ENCODE measurements at regions not wholly inside any gene's neighbourhood (a gene's known extent, or its start where the extent isn't known, plus 50 kb on each side); places are given as distances from the start of the nearest gene placed in this dataset.

DNA sequence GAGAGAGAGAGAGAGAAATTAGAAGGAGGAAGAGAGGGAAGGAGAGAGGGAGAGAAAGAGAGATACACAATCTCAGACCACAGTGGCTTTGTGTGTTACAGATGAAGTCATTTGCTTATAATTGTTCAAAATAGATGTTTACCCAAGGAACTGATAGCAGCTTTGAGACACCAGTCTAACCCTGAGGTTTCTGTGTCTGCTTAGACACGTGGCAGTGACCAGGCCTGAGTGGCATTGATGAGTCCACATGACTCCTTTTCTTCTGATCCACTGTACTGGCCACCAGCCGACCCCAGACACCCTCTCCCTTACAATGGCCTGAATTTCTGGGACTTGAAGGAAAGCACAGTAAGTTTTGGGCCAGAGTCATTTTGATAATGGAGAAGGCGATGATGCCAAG lies 104.9 kb downstream of the DUSP10 start:
- ChIA-PET CTCF (interaction anchor here (0.6 kb wide), 1 partner anchor 646 kb away, joined by 4 read pairs; no protein-coding TSS in a partner anchor), POLR2A (no interaction called here)
- TF ChIP-seq, protein P1, sequence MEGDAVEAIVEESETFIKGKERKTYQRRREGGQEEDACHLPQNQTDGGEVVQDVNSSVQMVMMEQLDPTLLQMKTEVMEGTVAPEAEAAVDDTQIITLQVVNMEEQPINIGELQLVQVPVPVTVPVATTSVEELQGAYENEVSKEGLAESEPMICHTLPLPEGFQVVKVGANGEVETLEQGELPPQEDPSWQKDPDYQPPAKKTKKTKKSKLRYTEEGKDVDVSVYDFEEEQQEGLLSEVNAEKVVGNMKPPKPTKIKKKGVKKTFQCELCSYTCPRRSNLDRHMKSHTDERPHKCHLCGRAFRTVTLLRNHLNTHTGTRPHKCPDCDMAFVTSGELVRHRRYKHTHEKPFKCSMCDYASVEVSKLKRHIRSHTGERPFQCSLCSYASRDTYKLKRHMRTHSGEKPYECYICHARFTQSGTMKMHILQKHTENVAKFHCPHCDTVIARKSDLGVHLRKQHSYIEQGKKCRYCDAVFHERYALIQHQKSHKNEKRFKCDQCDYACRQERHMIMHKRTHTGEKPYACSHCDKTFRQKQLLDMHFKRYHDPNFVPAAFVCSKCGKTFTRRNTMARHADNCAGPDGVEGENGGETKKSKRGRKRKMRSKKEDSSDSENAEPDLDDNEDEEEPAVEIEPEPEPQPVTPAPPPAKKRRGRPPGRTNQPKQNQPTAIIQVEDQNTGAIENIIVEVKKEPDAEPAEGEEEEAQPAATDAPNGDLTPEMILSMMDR (IDR thresholded peaks at IDR 0.05; ENCODE audit: insufficient read depth, low read depth, low read length), result no peak
- no peak overlapping the region for H3K4me3 ChIP-seq (ENCODE audit: low read depth, low read length)
- H3K27me3 ChIP-seq (ENCODE audit: control insufficient read depth, insufficient read depth, low read length), result no peaks in the 10 kb centered on the region
- no peak for DNase-seq (ENCODE audit: low read depth)
- H3K36me3 ChIP-seq (ENCODE audit: control insufficient read depth, insufficient read depth, low read length), result no peaks in the 10 kb centered on the region

DNA sequence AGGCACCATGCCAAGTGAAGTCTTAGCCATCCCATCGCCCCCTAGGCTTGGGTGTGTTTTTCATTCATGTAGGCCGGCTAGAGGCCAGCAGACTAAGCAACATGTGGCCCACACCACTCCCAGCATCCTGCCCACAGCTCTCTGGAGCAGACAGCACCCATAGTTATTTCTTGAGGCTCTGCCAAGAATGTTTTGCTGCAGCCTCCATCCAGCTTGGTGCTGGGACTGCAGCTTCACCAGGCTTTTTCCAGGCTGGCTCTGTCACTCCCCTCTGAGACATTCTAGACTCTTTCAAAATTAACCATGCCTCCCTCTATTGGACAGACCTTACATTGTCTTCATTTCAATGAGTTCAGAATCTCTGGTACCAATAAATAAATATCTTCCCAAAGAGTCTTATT lies 104.2 kb downstream of the DUSP10 start:
- DNase-seq (ENCODE audit: low read depth), result no peak
- no peak overlapping the region for H3K4me3 ChIP-seq (ENCODE audit: low read depth, low read length)
- TF ChIP-seq, protein P1 (IDR thresholded peaks at IDR 0.05; ENCODE audit: insufficient read depth, low read depth, low read length), result peak; percentile 26
- CTCF ChIA-PET, result interaction anchor here (0.8 to 1.2 kb wide), 2 partner anchors 43 to 106 kb away, joined by 3 read pairs; no protein-coding TSS in a partner anchor
- H3K36me3 ChIP-seq (ENCODE audit: control insufficient read depth, insufficient read depth, low read length), result no peaks in the 10 kb centered on the region
- POLR2A ChIA-PET, result no interaction called here
- no peaks in the 10 kb centered on the region for H3K27me3 ChIP-seq (ENCODE audit: control insufficient read depth, insufficient read depth, low read length)

DNA sequence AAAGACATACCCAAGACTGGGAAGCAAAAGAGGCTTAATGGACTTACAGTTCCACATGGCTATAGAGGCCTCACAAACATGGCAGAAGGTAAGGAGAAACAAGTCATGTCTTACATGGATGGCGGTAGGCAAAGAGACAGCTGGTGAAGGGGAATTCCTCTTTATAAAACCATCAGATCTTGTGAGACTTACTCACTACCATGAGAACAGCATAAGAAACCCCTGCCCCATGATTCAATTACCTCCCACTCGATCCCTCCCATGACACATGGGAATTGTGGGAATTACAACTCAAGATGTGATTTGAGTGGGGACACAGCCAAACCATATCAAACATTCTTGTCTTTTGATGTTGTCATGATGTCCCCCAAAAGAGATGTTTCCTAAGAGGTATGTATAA lies 103.3 kb downstream of the DUSP10 start:
- ChIA-PET POLR2A (no interaction called here), CTCF (no interaction called here)
- H3K36me3 ChIP-seq (ENCODE audit: control insufficient read depth, insufficient read depth, low read length), result no peaks in the 10 kb centered on the region
- no peak overlapping the region for H3K4me3 ChIP-seq (ENCODE audit: low read depth, low read length)
- no peaks in the 10 kb centered on the region for H3K27me3 ChIP-seq (ENCODE audit: control insufficient read depth, insufficient read depth, low read length)
- TF ChIP-seq, protein P1 (IDR thresholded peaks at IDR 0.05; ENCODE audit: insufficient read depth, low read depth, low read length), result no peak
- no peak for DNase-seq (ENCODE audit: low read depth)

DNA sequence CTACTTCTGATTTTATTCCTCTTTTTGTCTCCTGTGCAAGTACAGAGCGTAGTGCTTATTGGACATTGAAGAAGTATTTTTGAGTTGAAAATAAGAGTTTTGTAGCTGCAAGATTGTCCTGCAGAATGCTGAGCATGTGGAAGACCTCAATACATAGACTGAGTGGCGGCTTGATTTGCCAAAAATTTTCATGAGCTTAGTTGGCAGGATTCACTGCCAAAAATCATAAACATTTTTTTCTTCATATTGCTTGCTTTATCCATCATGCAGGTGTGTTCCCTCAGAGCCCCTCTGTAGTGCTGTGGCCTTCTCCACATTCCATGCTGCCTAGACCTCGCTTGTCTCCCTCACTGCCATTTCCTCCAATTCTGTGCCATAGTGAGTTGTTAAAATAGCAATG lies 100.1 kb downstream of the DUSP10 start:
- Histone ChIP-seq H3K4me3 (ENCODE audit: low read depth, low read length) (no peak overlapping the region), H3K36me3 (ENCODE audit: control insufficient read depth, insufficient read depth, low read length) (no peaks in the 10 kb centered on the region), H3K27me3 (ENCODE audit: control insufficient read depth, insufficient read depth, low read length) (no peaks in the 10 kb centered on the region)
- no peak for DNase-seq (ENCODE audit: low read depth)
- TF ChIP-seq, protein P1 (IDR thresholded peaks at IDR 0.05; ENCODE audit: insufficient read depth, low read depth, low read length), result no peak
- CTCF ChIA-PET, result interaction anchor here (0.7 kb wide), 1 partner anchor 529 kb away, joined by 3 read pairs; no protein-coding TSS in a partner anchor
- POLR2A ChIA-PET, result no interaction called here

DNA sequence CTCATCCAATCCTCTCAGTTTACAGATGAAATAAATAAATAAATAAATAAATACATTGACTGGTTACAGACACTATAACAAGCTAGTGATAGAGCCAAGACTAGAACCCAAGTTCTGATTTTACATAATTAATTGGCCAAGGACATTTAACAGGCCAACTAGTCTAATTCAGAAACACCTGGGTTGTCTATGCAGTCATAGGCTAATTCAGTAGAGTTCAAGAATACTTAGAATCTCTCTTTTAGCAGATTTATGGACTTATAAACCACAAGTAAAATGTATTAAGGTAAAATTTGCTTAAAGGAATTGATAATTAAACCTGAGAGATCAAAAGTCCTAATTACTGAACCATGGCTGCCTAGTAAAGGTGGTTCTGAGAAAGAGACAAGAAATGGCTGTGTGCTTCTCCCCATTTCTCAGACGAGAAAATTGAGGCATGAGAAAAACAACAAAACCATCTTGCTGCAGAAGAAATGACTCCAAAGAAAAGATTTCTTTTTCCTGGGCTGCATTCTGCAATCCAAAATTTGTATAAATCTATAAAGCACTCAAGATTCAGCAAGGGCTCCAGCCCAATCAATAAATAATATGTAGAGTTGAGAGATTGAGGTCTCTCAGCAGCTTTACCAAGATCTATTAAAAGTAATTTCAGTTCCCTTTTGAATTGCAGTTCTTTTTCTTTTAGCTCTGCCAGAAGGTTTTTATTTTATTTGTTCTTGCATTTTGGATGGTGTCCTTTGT lies 98.3 kb downstream of the DUSP10 start:
- DNase-seq (ENCODE audit: low read depth), result no peak
- no peaks in the 10 kb centered on the region for H3K27me3 ChIP-seq (ENCODE audit: control insufficient read depth, insufficient read depth, low read length)
- TF ChIP-seq, protein P1 (IDR thresholded peaks at IDR 0.05; ENCODE audit: insufficient read depth, low read depth, low read length), result no peak
- ChIA-PET POLR2A (no interaction called here), CTCF (no interaction called here)
- H3K4me3 ChIP-seq (ENCODE audit: low read depth, low read length), result no peak overlapping the region
- no peaks in the 10 kb centered on the region for H3K36me3 ChIP-seq (ENCODE audit: control insufficient read depth, insufficient read depth, low read length)

Measured in BJ (cell line).